SK-N-SH (cell line): ENCODE measurements at regions not wholly inside any gene's neighbourhood (a gene's known extent, or its start where the extent isn't known, plus 50 kb on each side); places are given as distances from the start of the nearest gene placed in this dataset.

ENCODE experiments used
- CTCF ChIP-seq: fragments of 200-600 bp; sonication (generic); IDR thresholded peaks from 2 replicates; pipeline ENCODE4 v1.6.1; 2017; ENCODE audit warnings: antibody characterized with exemption, mild to moderate bottlenecking, moderate library complexity
- ELF1 ChIP-seq: IDR thresholded peaks from 2 replicates; pipeline ENCODE4 v1.4.0; 2012
- EP300 ChIP-seq, 2 experiments: IDR thresholded peaks; 2 replicates each; pipeline versions ENCODE4 v1.4.0 to v1.6.1; 2012; ENCODE audit warnings: borderline replicate concordance in 1 of 2, low read depth in 1 of 2, low read length in 1 of 2
- EZH2phosphoT487 ChIP-seq: fragments of 200-600 bp; sonication (generic); IDR thresholded peaks from 2 replicates; pipeline ENCODE4 v1.6.1; 2017; ENCODE audit warnings: low read depth, mixed run types, mild to moderate bottlenecking, antibody characterized with exemption, moderate library complexity, borderline replicate concordance
- POLR2AphosphoS5 ChIP-seq: IDR thresholded peaks from 2 replicates; pipeline ENCODE4 v1.6.1; 2012; ENCODE audit warnings: low read depth, low read length
- SIN3A ChIP-seq: IDR thresholded peaks from 2 replicates; pipeline ENCODE4 v1.6.1; 2012; ENCODE audit warnings: low read depth, mild to moderate bottlenecking, low read length, moderate library complexity, borderline replicate concordance
- TF ChIP-seq, protein P1 (sequence below): IDR thresholded peaks from 2 replicates; pipeline ENCODE4 v1.4.0; 2012; ENCODE audit warnings: low read depth, borderline replicate concordance
- TF ChIP-seq, protein P2 (sequence below): IDR thresholded peaks from 2 replicates; pipeline ENCODE4 v1.4.0; 2012; ENCODE audit warnings: low read depth, borderline replicate concordance

GRCh38 chr18:75621818-75622217 lies 194.3 kb upstream of the SMIM21 start:
- TF ChIP-seq, protein P1, sequence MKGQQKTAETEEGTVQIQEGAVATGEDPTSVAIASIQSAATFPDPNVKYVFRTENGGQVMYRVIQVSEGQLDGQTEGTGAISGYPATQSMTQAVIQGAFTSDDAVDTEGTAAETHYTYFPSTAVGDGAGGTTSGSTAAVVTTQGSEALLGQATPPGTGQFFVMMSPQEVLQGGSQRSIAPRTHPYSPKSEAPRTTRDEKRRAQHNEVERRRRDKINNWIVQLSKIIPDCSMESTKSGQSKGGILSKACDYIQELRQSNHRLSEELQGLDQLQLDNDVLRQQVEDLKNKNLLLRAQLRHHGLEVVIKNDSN: no peak
- TF ChIP-seq CTCF: no peak
- TF ChIP-seq ELF1: no peak
- TF ChIP-seq SIN3A: no peak
- TF ChIP-seq, protein P2, sequence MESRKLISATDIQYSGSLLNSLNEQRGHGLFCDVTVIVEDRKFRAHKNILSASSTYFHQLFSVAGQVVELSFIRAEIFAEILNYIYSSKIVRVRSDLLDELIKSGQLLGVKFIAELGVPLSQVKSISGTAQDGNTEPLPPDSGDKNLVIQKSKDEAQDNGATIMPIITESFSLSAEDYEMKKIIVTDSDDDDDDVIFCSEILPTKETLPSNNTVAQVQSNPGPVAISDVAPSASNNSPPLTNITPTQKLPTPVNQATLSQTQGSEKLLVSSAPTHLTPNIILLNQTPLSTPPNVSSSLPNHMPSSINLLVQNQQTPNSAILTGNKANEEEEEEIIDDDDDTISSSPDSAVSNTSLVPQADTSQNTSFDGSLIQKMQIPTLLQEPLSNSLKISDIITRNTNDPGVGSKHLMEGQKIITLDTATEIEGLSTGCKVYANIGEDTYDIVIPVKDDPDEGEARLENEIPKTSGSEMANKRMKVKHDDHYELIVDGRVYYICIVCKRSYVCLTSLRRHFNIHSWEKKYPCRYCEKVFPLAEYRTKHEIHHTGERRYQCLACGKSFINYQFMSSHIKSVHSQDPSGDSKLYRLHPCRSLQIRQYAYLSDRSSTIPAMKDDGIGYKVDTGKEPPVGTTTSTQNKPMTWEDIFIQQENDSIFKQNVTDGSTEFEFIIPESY: no peak
- no peak for TF ChIP-seq EP300 (IDR thresholded peaks at IDR 0.05; ENCODE audit: borderline replicate concordance in 1 of 2, low read depth in 1 of 2, low read length in 1 of 2)
- TF ChIP-seq POLR2AphosphoS5: no peak
- TF ChIP-seq EZH2phosphoT487: no peak
